Activated CD4-positive, alpha-beta T cell treated with anti-CD3 and anti-CD28 coated beads for 1 hour (primary cell): ENCODE measurements at regions not wholly inside any gene's neighbourhood (a gene's known extent, or its start where the extent isn't known, plus 50 kb on each side); places are given as distances from the start of the nearest gene placed in this dataset.

Experiments
- DNase-seq: peaks from one replicate; pipeline ENCODE4 v3.0.0-alpha.2; 2020

GRCh38 chr11:116129456-116129855 lies 625.2 kb upstream of the CADM1 start:
- no peak for DNase-seq

- DNase-seq = no peak
Observed at GRCh38 chr11:116126562-116126961, 622.3 kb upstream of the CADM1 start.

- no peak for DNase-seq
Observed at GRCh38 chr11:116124922-116125714, 620.9 kb upstream of the CADM1 start.

- DNase-seq = no peak
Observed at GRCh38 chr11:116123739-116124138, 619.5 kb upstream of the CADM1 start.

DNA sequence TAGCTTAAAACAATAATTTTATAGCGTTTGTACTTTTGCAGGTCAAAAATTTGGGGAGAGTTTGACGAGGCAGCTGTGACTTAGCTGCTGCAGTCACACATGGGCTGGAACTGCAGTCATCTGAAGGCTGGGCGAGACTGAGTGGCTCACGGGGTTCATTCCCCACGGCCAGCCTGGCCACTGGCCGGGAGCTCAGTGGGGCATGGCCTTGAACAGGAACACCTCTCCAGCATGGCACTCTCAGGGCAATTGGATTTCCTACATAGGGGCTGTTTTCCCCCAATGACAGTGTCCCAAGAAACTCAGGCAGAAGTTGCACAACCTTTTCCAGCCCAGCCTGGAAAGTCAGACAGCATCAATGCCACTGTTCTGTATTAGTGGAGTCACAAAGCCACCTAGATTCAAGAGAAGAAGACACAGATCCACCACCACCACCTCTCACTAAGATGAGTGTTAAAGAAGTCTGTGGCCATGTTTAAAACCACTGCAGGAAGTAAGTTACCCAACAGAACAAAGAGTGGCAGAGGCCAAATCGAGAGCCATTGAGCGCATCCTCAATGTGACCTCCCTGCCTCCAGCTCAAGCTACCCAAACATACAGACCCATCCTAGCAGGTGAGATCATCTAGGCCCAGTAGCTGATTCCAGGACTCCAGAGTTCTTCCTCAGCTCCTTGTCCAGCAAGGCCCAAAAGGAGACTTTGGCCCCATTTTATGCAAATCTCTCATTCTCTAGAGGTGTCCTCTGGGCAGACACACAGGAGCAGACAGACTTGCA lies 618.7 kb upstream of the CADM1 start:
- DNase-seq = no peak

DNA sequence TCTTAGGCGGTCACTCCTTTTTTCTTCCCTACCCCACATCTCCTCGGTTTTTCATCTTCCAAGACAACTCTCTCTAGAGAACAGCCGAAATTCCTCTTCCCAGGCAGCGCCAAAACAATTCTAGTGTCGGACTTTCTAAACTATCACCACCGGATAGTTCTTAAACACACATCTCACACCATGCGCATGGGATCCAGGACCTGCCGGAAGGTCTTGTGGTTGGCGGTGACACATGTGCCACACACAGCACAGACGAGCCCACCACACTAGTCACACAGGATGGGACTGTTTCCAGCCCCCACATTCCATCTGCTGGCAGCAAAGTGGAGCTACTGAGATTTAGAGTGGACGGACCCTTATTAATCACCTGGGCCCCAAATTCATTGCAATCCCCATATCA lies 614.9 kb upstream of the CADM1 start:
- DNase-seq = no peak

DNA sequence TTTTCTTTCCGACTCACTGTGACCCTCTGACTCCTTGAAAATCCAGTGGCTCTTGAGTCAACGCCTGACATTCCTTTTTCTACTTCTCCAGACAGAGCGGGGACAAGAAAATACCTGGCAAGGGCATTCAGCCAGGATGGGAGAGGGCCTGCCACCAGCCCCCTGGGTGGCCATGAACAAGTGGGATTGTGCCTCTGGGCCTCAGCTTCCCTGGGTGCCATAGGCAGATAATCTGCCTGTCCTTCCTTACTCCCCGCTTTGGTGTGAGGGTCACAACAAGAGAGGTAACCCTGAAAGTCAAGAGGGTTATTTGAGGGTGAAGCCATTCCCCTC lies 613.9 kb upstream of the CADM1 start:
- DNase-seq = no peak

DNA sequence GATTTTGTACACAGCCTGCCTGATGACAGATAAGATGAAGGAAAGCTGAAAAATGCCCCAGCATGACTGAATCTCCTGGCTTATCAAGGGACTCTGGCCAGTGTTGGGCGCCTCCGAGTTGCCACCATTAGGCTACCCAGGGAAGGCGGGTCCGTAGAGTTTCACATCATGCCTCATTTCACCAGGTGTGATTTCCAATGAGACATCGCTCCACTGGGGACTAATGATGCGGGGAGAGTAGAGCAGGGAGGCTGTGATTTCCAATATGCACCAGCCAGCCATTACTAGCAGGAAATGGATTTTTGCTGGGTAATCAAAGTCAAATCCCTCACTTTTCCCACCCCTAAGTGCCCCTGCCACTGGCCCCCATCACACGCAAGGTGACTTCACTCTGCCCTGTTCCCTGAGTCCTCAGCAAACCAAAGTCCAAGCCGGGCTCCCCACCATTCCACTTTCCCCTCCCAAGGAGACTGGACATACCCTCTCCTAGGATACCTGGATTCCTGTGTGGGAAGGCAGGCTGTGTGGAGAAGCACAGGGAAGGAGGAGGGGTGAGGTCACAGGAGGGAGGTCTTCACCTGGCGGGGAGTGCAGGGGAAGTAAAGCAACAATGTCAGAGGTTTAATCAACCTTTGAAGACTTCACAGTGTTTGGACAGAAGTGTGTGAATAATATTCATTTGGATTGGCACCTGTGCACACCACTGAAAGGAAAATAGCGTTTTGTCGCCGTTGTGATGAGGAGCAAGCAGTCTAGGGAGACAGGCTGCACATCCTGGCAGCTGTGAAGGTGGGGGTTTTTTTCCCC lies 613.3 kb upstream of the CADM1 start:
- no peak for DNase-seq

GRCh38 chr11:116115801-116116200 lies 611.6 kb upstream of the CADM1 start:
- no peak for DNase-seq

GRCh38 chr11:116114198-116114651 lies 610.0 kb upstream of the CADM1 start:
- no peak for DNase-seq

DNA sequence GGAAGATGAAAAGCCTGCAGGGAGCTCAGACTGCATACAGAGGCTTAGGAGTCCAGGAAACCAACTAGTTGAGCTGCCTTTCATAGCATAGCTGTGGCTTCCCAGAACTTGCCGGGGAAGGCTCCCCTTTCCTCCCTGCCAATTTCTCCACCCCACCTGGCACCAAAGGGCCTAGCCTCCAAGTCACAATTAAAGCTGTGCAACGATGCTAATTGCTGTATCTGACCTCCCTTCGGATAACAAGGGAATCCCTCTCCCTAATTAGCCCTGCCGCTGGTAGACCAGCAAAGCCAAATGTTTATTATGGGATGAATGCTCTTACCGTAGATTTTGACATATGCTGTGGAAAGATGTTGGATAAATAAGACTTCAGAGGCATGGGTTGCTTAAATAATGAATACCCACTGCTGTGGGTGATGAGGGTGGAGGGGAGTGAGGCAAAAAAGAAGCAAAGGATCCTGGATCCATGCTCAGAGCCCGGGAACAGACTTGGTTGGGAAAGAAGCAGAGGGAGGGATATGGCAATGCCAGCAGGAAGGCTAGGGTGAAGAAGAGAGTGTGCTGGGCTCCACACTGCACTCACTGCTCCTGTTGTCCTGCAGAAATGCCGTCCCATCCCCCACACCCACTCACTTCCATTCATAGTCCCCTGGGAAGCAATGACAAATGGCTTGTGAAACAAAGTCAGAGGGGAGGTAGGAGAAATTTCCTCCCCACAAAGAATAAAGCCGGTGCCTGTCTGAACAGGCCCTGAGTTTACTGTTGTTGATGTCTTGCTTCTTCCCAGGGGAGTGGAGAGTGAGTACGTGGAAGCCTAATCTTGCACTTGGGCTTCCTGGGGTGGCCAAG lies 608.1 kb upstream of the CADM1 start:
- DNase-seq = no peak

DNA sequence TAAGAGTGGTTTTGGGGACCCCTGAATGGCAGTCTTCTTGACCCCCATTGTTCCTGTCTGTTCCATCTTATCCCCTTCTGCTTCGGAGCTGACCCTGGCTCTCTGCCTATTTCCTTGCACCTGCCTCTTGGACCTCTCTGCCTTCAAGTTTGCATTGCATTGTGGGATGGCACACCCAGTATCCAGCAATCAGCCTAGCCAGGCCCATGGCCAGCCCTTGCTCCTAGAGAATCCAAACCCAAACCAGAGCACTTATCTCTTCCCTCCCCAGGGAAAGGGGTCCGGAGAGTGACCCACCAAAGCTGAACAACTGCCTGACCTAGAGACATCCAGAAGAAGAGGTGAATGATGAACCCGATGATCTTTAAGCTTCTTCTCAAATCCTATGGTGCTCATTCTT lies 607.3 kb upstream of the CADM1 start:
- DNase-seq = no peak

DNA sequence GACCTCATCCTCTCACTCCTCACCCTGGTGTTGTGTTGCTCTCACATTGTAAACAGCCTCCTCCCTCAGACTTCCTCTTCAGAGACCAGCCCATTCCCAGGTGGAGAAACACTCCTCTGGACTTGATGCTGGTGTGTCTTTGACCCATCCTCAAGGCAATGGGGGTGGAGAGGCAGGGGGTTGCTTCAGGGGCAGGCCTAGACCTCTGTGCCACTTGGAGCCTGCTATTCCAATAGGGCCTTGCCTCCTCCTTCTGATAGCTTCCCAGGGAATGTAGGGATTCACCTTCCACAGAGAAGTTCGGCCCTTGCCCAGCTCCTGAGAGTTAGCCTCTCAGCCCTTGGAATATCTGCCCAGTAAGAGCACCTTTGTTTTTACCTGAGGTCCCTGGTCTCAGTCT lies 606.6 kb upstream of the CADM1 start:
- no peak for DNase-seq

DNA sequence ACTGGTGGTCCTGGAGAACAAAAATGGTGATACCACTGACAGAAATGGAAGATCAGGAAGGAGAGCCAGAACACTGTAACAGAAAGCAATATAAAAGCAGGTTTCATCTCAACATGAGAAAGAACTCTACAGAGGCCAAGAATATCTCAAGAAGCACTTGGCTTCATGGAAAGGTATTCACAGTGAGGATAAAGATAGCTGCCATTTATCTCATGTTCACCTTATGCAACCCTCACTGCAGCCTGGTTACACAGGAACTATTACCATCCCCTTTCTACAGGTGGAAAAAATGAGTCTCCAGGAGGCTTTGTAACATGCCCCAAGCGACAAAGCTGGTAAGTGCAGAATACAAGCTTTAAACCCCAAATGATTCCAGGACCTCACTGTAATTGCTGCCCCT lies 606.1 kb upstream of the CADM1 start:
- DNase-seq = no peak

- no peak for DNase-seq
Observed at GRCh38 chr11:116109228-116109627, 605.0 kb upstream of the CADM1 start.

DNA sequence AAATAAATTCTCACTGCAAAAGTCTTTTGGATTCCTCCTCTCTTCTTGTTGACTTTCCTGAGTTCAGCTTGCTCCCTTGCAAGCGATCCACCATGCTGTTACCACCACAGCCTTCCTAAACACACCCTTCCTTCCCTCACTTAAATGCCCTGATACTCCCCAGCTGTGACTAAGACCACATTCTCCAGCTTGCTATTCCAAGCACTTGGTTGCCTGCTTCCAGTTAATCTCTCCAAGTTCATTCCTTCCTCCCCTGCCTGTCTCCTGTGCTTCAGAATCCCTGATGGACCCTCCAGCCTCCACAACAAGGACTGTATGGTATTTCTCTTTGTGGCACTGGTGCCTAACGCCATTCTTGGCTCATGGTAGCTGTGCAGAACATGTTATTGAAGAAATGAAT lies 603.9 kb upstream of the CADM1 start:
- no peak for DNase-seq

DNA sequence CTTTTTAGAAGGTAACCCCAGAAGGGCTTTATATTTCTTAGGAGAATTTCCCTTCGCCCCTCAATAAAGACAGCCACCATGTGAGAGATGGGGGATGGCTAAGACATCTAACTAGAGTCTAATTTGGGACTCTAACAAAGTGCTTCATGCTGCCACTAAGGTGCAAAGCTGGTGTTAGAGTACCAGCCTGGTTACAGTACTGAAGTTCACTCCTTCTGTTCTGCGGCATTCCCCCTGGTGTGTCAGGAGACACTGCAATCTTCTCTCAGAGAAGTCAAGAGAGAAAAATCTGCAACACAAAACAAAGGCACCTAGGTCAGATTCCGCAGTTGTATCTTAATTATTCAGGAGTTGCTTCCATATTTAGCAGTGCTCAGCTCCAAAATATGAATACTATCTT lies 603.0 kb upstream of the CADM1 start:
- DNase-seq = no peak

DNA sequence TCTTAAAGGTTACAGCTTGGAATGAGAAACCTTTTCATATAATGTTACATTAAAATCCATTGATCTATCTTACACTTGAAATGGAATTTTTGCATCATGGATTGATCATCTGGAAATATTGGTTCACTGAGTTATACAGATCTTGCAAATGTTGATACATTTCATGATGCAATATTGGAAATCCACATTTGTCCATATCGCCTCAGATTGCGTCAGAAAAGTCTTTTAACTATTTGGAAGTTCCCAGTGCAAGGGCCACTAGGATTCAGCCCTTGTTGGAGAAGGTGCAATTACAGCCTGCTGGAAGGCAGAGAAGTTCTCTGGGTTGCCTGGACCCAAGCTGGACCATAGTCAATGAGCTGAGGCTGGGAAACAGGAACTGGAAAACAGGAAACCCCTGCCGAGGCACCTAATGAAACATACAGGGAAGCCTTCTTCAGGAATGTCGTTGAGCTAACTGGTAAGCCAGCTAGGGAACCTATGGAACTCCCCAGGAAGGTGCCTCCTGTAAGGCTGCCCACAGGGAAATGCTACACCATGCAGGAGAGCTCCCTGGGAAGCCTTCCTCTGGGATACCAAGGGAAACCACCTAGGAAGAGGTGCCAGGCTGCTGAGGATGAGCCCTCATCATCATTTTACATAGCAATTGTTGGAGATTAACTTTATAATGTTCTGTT lies 600.4 kb upstream of the CADM1 start:
- DNase-seq = no peak

GRCh38 chr11:116101902-116102301 lies 597.7 kb upstream of the CADM1 start:
- no peak for DNase-seq

DNA sequence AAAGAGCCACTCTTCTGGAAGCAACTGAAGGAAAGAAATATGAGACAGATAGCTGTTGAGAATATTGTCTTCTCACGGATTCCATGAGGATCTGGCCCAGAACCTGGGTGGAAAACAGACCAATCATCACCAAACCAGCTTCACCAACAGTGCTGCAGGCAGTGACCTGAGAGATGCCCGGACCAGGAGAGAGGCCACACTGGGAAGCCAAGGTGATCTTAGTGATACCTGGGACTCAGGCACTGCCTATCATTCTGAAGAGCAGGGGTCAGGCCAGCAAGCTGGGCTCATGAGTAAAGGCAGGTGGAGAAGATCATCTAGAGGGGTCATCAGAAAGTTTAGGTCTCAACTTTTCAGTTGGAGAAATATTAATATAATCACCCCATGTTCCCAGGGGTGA lies 595.8 kb upstream of the CADM1 start:
- no peak for DNase-seq

GRCh38 chr11:116099541-116099940 lies 595.3 kb upstream of the CADM1 start:
- DNase-seq = no peak
